ENCODE measurements at regions not wholly inside any gene's neighbourhood (a gene's known extent, or its start where the extent isn't known, plus 50 kb on each side); places are given as distances from the start of the nearest gene placed in this dataset.

DNA sequence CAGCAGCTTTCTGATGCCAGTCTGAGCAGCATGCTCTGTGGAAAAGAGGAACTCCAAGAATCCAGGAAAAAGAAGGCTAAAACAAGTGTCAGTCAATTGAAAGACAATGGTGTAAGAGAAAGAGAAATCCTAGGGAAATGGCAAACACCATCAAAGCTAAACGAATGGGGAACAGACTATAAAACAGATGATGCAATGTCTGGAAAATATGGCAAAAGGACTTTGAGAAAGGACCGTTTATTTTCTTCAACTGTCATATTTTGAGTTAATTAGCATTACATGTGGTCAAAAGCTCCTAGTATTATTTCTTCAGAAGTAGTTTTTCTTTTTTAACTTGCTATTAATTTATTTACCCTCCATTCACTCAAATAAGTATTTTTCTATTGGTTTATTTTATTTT is 465.2 kb downstream of the LRRC70 start:
- TF ChIP-seq POLR2A (IDR thresholded peaks at IDR 0.05) = no peak
- TF ChIP-seq, protein P1, sequence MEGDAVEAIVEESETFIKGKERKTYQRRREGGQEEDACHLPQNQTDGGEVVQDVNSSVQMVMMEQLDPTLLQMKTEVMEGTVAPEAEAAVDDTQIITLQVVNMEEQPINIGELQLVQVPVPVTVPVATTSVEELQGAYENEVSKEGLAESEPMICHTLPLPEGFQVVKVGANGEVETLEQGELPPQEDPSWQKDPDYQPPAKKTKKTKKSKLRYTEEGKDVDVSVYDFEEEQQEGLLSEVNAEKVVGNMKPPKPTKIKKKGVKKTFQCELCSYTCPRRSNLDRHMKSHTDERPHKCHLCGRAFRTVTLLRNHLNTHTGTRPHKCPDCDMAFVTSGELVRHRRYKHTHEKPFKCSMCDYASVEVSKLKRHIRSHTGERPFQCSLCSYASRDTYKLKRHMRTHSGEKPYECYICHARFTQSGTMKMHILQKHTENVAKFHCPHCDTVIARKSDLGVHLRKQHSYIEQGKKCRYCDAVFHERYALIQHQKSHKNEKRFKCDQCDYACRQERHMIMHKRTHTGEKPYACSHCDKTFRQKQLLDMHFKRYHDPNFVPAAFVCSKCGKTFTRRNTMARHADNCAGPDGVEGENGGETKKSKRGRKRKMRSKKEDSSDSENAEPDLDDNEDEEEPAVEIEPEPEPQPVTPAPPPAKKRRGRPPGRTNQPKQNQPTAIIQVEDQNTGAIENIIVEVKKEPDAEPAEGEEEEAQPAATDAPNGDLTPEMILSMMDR (IDR thresholded peaks at IDR 0.05) = no peak
